ENCODE measurements at regions not wholly inside any gene's neighbourhood (a gene's known extent, or its start where the extent isn't known, plus 50 kb on each side); places are given as distances from the start of the nearest gene placed in this dataset.

DNA sequence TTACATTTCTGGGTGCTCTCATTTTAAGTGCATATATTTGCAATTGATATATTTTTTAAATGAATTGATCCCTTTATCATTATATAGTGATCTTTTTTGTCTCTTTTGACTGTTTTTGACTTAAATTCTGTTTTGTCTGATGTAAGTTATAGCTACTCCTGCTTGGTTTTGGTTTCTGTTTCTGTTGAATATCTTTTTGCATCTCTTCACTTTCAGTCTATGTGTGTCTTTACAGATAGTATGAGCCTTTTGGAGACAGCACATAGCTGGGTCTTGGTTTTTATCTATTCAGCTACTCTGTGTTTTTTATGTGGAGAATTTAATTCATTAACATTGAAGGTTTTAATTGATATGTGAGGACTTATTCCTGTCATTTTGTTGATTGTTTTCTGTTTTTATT, 311.3 kb downstream of the SPATA31D1 start:
- intact Hi-C loops (cut with DNase I) = no loop called here
- TF ChIP-seq, protein P1, sequence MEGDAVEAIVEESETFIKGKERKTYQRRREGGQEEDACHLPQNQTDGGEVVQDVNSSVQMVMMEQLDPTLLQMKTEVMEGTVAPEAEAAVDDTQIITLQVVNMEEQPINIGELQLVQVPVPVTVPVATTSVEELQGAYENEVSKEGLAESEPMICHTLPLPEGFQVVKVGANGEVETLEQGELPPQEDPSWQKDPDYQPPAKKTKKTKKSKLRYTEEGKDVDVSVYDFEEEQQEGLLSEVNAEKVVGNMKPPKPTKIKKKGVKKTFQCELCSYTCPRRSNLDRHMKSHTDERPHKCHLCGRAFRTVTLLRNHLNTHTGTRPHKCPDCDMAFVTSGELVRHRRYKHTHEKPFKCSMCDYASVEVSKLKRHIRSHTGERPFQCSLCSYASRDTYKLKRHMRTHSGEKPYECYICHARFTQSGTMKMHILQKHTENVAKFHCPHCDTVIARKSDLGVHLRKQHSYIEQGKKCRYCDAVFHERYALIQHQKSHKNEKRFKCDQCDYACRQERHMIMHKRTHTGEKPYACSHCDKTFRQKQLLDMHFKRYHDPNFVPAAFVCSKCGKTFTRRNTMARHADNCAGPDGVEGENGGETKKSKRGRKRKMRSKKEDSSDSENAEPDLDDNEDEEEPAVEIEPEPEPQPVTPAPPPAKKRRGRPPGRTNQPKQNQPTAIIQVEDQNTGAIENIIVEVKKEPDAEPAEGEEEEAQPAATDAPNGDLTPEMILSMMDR (IDR thresholded peaks at IDR 0.05) = no peak
- no peak for ATAC-seq
- Histone ChIP-seq H3K36me3 (no peaks in the 10 kb centered on the region), H3K4me3 (no peak overlapping the region), H3K4me1 (no peaks in the 10 kb centered on the region), H3K27ac (no peak overlapping the region), H3K9me3 (peaks cover 7% of the 10 kb centered on the region), H3K27me3 (ENCODE audit: low read depth) (no peaks in the 10 kb centered on the region)
- no peak for DNase-seq

DNA sequence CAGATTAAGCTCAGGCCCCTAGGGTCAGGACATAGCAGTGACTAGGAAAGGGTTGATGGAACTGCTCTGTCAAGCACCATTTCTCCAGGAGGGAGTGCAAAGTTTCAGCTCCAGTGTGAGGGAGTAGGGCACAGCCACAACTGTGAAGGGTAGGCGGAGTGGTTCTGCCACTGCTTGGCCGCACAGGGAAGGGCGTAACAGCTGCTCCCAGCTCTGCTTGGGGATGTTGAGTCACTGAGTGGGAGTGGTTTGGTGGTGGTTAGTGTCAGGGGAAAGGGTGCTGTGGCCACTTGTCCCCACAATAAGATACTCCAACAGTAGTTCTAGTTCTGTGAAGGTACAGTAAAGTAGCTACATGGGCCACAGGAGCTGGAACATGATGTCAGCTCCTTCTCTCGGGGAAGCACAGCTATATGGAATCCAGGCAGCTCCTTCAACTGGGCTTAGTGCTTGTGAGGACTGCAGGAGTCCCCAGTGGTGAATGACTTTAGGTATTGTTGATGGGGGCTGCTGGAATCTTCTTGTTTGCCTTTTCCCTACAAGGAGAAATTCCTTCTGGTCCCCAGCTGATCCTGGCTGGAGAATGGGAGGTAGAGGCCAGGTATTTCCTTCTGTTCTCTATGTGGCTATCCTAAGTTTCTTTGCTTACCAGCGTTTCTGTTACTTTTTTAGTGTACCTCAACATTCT, 314.5 kb downstream of the SPATA31D1 start:
- Histone ChIP-seq H3K27me3 (ENCODE audit: low read depth) (no peaks in the 10 kb centered on the region), H3K27ac (no peak overlapping the region), H3K4me1 (no peaks in the 10 kb centered on the region), H3K4me3 (no peak overlapping the region), H3K36me3 (no peaks in the 10 kb centered on the region), H3K9me3 (peaks cover 7% of the 10 kb centered on the region)
- ATAC-seq (no peak), DNase-seq (no peak)
- TF ChIP-seq, protein P1 (IDR thresholded peaks at IDR 0.05) = no peak
- intact Hi-C loops (cut with DNase I) = no loop called here

- Histone ChIP-seq H3K4me1 (no peaks in the 10 kb centered on the region), H3K27me3 (ENCODE audit: low read depth) (no peaks in the 10 kb centered on the region), H3K27ac (no peak overlapping the region), H3K4me3 (no peak overlapping the region), H3K9me3 (no peaks in the 10 kb centered on the region), H3K36me3 (no peaks in the 10 kb centered on the region)
- DNase-seq (no peak), ATAC-seq (no peak)
- TF ChIP-seq, protein P1 (IDR thresholded peaks at IDR 0.05) = no peak
- intact Hi-C loops (cut with DNase I) = no loop called here
Observed at GRCh38 chr9:82308836-82309235, 320.3 kb downstream of the SPATA31D1 start.

DNA sequence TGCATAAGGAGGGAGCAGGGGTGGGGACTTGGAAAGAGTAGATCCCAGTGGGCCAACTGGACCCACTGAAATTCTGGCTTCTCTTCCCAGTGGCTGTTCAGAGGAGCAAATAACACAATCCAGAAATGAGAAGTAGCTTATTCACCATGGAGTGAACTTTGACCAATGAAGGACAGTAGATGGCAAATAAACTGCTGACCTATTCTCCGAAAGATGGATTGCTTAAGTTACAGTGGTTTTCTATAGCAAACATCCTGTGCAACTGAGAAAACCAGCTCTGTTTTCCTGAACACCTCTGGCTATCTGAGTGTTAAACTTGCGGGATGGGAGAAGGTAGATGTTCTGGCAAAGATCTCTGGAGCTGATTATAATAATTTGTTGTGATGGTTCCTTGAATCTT, 325.1 kb downstream of the SPATA31D1 start:
- Histone ChIP-seq H3K36me3 (no peaks in the 10 kb centered on the region), H3K9me3 (no peaks in the 10 kb centered on the region), H3K4me1 (no peaks in the 10 kb centered on the region), H3K27ac (no peak overlapping the region), H3K27me3 (ENCODE audit: low read depth) (no peaks in the 10 kb centered on the region), H3K4me3 (no peak overlapping the region)
- intact Hi-C loops (cut with DNase I) = no loop called here
- ATAC-seq (no peak), DNase-seq (no peak)
- TF ChIP-seq, protein P1 (IDR thresholded peaks at IDR 0.05) = no peak

- intact Hi-C loops (cut with DNase I) = no loop called here
- no peak for DNase-seq
Observed at GRCh38 chr9:82320566-82320965, 332.0 kb downstream of the SPATA31D1 start.

More at GRCh38 chr9:82320566-82320965, 332.0 kb downstream of the SPATA31D1 start:
- Histone ChIP-seq H3K4me1 (no peaks in the 10 kb centered on the region), H3K27ac (no peak overlapping the region), H3K27me3 (ENCODE audit: low read depth) (no peaks in the 10 kb centered on the region), H3K4me3 (no peak overlapping the region), H3K9me3 (peaks cover 5% of the 10 kb centered on the region), H3K36me3 (no peaks in the 10 kb centered on the region)
- TF ChIP-seq, protein P1 (IDR thresholded peaks at IDR 0.05) = no peak
- ATAC-seq = no peak

Data from lower lobe of right lung (tissue), 2 donors.